Right lobe of liver (tissue), 6 donors: ENCODE measurements at regions not wholly inside any gene's neighbourhood (a gene's known extent, or its start where the extent isn't known, plus 50 kb on each side); places are given as distances from the start of the nearest gene placed in this dataset.

ENCODE experiments used
- ATAC-seq, 4 donors: fragments of 200-7000 bp; cut with Tn5 transposase; one replicate each; pipeline ENCODE4 v1.9.1; 2020; ENCODE audit warnings: mild to moderate bottlenecking in 4 of 4, moderate library complexity in 4 of 4
- DNase-seq, 3 donors: peaks; one replicate each; pipeline ENCODE4 v3.0.0-alpha.2; 2020
- H3K27ac ChIP-seq, 3 donors: fragments of 200-600 bp; one replicate each; pipeline ENCODE4 v1.8.0; 2022
- H3K27me3 ChIP-seq, 2 donors: fragments of 200-600 bp; one replicate each; pipeline ENCODE4 v1.8.0; 2022
- H3K36me3 ChIP-seq, 4 donors: fragments of 200-600 bp; sonication (generic) in 1 of 4; one replicate each; pipeline versions ENCODE4 v1.5.1 to v1.8.0; 2017 to 2022; ENCODE audit warnings: control low read depth in 1 of 4
- H3K4me1 ChIP-seq, 4 donors: fragments of 200-600 bp; sonication (generic) in 1 of 4; one replicate each; pipeline versions ENCODE4 v1.5.1 to v1.8.0; 2017 to 2022; ENCODE audit warnings: control low read depth in 1 of 4
- H3K4me3 ChIP-seq, 3 donors: fragments of 200-600 bp; one replicate each; pipeline ENCODE4 v1.8.0; 2022
- H3K9me3 ChIP-seq, 4 donors: fragments of 200-600 bp; sonication (generic) in 1 of 4; one replicate each; pipeline versions ENCODE4 v1.5.1 to v1.8.0; 2017 to 2022; ENCODE audit warnings: control low read depth in 1 of 4
- CTCF ChIP-seq, 4 donors: fragments of 200-600 bp in 3 of 4; fragments of 450-650 bp in 1 of 4; IDR thresholded peaks; one replicate each; pipeline versions ENCODE4 v1.5.1 to v1.8.0; 2016 to 2022; ENCODE audit warnings: antibody characterized with exemption in 4 of 4, mild to moderate bottlenecking in 2 of 4
- POLR2A ChIP-seq: fragments of 450-650 bp; IDR thresholded peaks from one replicate; pipeline ENCODE4 v1.6.1; 2017; ENCODE audit warnings: antibody characterized with exemption, mild to moderate bottlenecking
- WGBS: methylation state at CpG from one replicate; pipeline ENCODE4 v1.1.6; 2018; ENCODE audit warnings: low coverage, low lambda C conversion rate; ENCODE audit not compliant: insufficient coverage; ENCODE audit errors: missing lambda C conversion rate; 5-methylcytosine and 5-hydroxymethylcytosine counted together
- intact Hi-C, 2 donors: fragments of 100-400 bp; cut with DNase I; formaldehyde crosslinking; loops; one replicate each; pipeline versions ENCODE4 v1.11.2 to v1.14.1; 2022
- donor health status: DM: no; HTN: yes; CAD: no.
- donor health status: DM: no; HTN: no; CAD: no.
- donor health status: DM: no; HTN: no; CAD: no.
- donor health status: DM: no; HTN: yes; CAD: no.
- donor health status: DM: no; HTN: yes; CAD: no.

- no peaks in the 10 kb centered on the region for H3K4me1 ChIP-seq
- WGBS = 85% methylated on average over 4 of the region's 4 CpGs
- H3K27me3 ChIP-seq = no peaks in the 10 kb centered on the region
- no peak overlapping the region for H3K4me3 ChIP-seq
- ATAC-seq (no peak), DNase-seq (no peak)
- no peak overlapping the region for H3K27ac ChIP-seq
- no peak for TF ChIP-seq CTCF (IDR thresholded peaks at IDR 0.05)
- TF ChIP-seq POLR2A = no peak
- no peaks in the 10 kb centered on the region for H3K36me3 ChIP-seq
- no peaks in the 10 kb centered on the region for H3K9me3 ChIP-seq
- intact Hi-C loops = no loop called here
These were observed 174.4 kb upstream of the SPRY2 start for GRCh38 chr13:80515296-80515695.

- WGBS = 37% methylated on average over 1 of the region's 1 CpG
- Histone ChIP-seq H3K9me3 (no peaks in the 10 kb centered on the region), H3K27me3 (no peaks in the 10 kb centered on the region), H3K36me3 (no peaks in the 10 kb centered on the region), H3K4me1 (no peaks in the 10 kb centered on the region), H3K4me3 (no peak overlapping the region), H3K27ac (no peak overlapping the region)
- peak in 3 of 4 donors; percentile 38 to 60 (median 60) for ATAC-seq
- intact Hi-C loops = no loop called here
- TF ChIP-seq POLR2A = no peak
- no peak for TF ChIP-seq CTCF (IDR thresholded peaks at IDR 0.05)
- no peak for DNase-seq
These were observed 172.3 kb upstream of the SPRY2 start for GRCh38 chr13:80513196-80513595.

- no peak for DNase-seq
- 43% methylated on average over 2 of the region's 2 CpGs for WGBS
These were observed 169.8 kb upstream of the SPRY2 start for GRCh38 chr13:80510686-80511085.

GRCh38 chr13:80509264-80509663 is 168.3 kb upstream of the SPRY2 start:
- Histone ChIP-seq H3K4me3 (no peak overlapping the region), H3K36me3 (no peaks in the 10 kb centered on the region), H3K9me3 (no peaks in the 10 kb centered on the region), H3K4me1 (no peaks in the 10 kb centered on the region), H3K27me3 (no peaks in the 10 kb centered on the region), H3K27ac (no peak overlapping the region)
- ATAC-seq (no peak), DNase-seq (no peak)
- 66% methylated on average over 5 of the region's 5 CpGs for WGBS
- no peak for TF ChIP-seq POLR2A
- TF ChIP-seq CTCF (IDR thresholded peaks at IDR 0.05) = no peak
- intact Hi-C loops = no loop called here

More at GRCh38 chr13:80510686-80511085, 169.8 kb upstream of the SPRY2 start:
- Histone ChIP-seq H3K4me1 (no peaks in the 10 kb centered on the region), H3K9me3 (no peaks in the 10 kb centered on the region), H3K4me3 (no peak overlapping the region), H3K27me3 (no peaks in the 10 kb centered on the region), H3K36me3 (no peaks in the 10 kb centered on the region), H3K27ac (no peak overlapping the region)
- intact Hi-C loops = no loop called here
- ATAC-seq = no peak
- no peak for TF ChIP-seq CTCF (IDR thresholded peaks at IDR 0.05)
- TF ChIP-seq POLR2A = no peak

GRCh38 chr13:80508031-80508430 is 167.1 kb upstream of the SPRY2 start:
- whole genome bisulfite sequencing = 70% methylated on average over 1 of the region's 1 CpG
- intact Hi-C loops = no loop called here
- ATAC-seq (no peak), DNase-seq (no peak)
- Histone ChIP-seq H3K27ac (no peak overlapping the region), H3K4me1 (no peaks in the 10 kb centered on the region), H3K9me3 (no peaks in the 10 kb centered on the region), H3K36me3 (no peaks in the 10 kb centered on the region), H3K4me3 (no peak overlapping the region), H3K27me3 (no peaks in the 10 kb centered on the region)
- no peak for TF ChIP-seq POLR2A
- TF ChIP-seq CTCF (IDR thresholded peaks at IDR 0.05) = no peak
